IMR-90 (cell line): ENCODE measurements at regions not wholly inside any gene's neighbourhood (a gene's known extent, or its start where the extent isn't known, plus 50 kb on each side); places are given as distances from the start of the nearest gene placed in this dataset.

Experiments used
- CHD1 ChIP-seq: IDR thresholded peaks from 2 replicates; pipeline ENCODE4 v1.6.1; 2012; ENCODE audit warnings: low read depth, low read length, improper control_type of control experiment
- CTCF ChIP-seq: conservative IDR thresholded peaks from 2 replicates; pipeline ENCODE4 v1.5.1; 2012; ENCODE audit warnings: mild to moderate bottlenecking, low read depth, low read length, improper control_type of control experiment
- ELK1 ChIP-seq: fragments of 150-350 bp; IDR thresholded peaks from 2 replicates; pipeline ENCODE4 v1.6.1; 2016; ENCODE audit warnings: low read depth, mild to moderate bottlenecking, low read length, moderate library complexity, borderline replicate concordance
- MXI1 ChIP-seq: IDR thresholded peaks from 2 replicates; pipeline ENCODE4 v1.6.1; 2012; ENCODE audit warnings: low read depth, mild to moderate bottlenecking, low read length, moderate library complexity, borderline replicate concordance
- POLR2A ChIP-seq: IDR thresholded peaks from 2 replicates; pipeline ENCODE4 v1.6.1; 2012; ENCODE audit warnings: mild to moderate bottlenecking, low read depth, low read length
- RAD21 ChIP-seq: IDR thresholded peaks from 2 replicates; pipeline ENCODE4 v1.6.1; 2012; ENCODE audit warnings: low read length, improper control_type of control experiment
- RCOR1 ChIP-seq: IDR thresholded peaks from 2 replicates; pipeline ENCODE4 v1.6.1; 2012; ENCODE audit warnings: mild to moderate bottlenecking, low read length, improper control_type of control experiment; ENCODE audit not compliant: insufficient replicate concordance

GRCh38 chr2:160583813-160584537 lies 90.4 kb upstream of the RBMS1 start:
- no peak for TF ChIP-seq ELK1
- TF ChIP-seq RAD21 = no peak
- TF ChIP-seq RCOR1 = no peak
- no peak for TF ChIP-seq POLR2A
- no peak for TF ChIP-seq MXI1
- TF ChIP-seq CTCF = no peak
- TF ChIP-seq CHD1 = no peak
